NB4 (cell line): ENCODE measurements at regions not wholly inside any gene's neighbourhood (a gene's known extent, or its start where the extent isn't known, plus 50 kb on each side); places are given as distances from the start of the nearest gene placed in this dataset.

Experiments used
- DNase-seq: peaks from one replicate; pipeline ENCODE4 v3.0.0; 2010; ENCODE audit warnings: low read depth
- H3K4me3 ChIP-seq: one replicate; pipeline ENCODE4 v1.5.1; 2011; ENCODE audit warnings: mild to moderate bottlenecking, low read depth, low read length, moderate library complexity
- MYC ChIP-seq: IDR thresholded peaks from 2 replicates; pipeline ENCODE4 v1.6.1; 2011; ENCODE audit warnings: low read depth, low read length
- POLR2A ChIP-seq: IDR thresholded peaks from 2 replicates; pipeline ENCODE4 v1.6.1; 2011; ENCODE audit warnings: mild to moderate bottlenecking; ENCODE audit not compliant: insufficient read length; ENCODE audit errors: extremely low read depth
- TF ChIP-seq, protein P1 (sequence below): IDR thresholded peaks from one replicate; pipeline ENCODE4 v1.5.1; 2012; ENCODE audit warnings: low read depth, low read length
- TF ChIP-seq, protein P2 (sequence below): IDR thresholded peaks from 2 replicates; pipeline ENCODE4 v1.6.1; 2011; ENCODE audit warnings: low read depth, low read length

DNA sequence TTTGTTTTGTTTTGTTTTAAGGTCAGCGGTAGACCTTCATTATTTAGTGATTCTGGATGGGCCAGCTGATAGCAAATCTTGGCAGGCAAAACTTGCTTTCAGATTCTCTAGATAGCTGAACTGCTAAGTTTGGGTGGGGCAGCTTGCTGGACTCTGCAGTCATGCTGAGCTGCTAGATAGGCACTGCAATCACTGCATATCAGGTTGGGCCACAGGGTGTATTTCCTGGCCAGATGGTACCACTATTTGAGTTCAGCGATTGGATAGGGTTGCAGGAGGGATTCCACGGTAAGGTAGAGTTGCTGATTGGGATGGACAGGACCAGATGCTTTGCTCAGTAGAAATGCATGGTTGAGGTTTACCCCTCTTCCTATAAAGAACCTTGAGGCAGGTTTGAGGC, 579.3 kb upstream of the ADGRL4 start:
- TF ChIP-seq MYC (no peak), POLR2A (no peak)
- TF ChIP-seq, protein P1, sequence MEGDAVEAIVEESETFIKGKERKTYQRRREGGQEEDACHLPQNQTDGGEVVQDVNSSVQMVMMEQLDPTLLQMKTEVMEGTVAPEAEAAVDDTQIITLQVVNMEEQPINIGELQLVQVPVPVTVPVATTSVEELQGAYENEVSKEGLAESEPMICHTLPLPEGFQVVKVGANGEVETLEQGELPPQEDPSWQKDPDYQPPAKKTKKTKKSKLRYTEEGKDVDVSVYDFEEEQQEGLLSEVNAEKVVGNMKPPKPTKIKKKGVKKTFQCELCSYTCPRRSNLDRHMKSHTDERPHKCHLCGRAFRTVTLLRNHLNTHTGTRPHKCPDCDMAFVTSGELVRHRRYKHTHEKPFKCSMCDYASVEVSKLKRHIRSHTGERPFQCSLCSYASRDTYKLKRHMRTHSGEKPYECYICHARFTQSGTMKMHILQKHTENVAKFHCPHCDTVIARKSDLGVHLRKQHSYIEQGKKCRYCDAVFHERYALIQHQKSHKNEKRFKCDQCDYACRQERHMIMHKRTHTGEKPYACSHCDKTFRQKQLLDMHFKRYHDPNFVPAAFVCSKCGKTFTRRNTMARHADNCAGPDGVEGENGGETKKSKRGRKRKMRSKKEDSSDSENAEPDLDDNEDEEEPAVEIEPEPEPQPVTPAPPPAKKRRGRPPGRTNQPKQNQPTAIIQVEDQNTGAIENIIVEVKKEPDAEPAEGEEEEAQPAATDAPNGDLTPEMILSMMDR = no peak
- TF ChIP-seq, protein P2, sequence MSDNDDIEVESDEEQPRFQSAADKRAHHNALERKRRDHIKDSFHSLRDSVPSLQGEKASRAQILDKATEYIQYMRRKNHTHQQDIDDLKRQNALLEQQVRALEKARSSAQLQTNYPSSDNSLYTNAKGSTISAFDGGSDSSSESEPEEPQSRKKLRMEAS = no peak
- no peak for DNase-seq
- H3K4me3 ChIP-seq = no peak overlapping the region

DNA sequence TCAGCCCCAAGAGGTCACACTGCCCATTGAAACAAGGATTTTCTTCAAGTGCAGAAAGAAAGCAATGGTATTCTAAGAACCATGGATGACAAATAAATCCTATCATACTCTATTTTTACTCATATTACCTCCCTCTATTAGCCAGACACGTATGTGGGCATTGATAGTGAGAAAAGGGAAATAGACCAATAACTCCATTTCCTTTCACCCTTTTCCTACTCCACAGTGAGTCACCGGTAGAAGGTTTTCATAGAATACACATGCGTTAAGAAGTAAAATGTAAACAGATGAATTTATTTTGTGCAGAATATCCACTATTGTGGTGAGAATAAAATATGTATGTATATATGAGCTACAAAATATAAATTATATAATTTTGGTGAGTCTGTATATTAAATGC, 568.9 kb upstream of the ADGRL4 start:
- no peak for DNase-seq

DNA sequence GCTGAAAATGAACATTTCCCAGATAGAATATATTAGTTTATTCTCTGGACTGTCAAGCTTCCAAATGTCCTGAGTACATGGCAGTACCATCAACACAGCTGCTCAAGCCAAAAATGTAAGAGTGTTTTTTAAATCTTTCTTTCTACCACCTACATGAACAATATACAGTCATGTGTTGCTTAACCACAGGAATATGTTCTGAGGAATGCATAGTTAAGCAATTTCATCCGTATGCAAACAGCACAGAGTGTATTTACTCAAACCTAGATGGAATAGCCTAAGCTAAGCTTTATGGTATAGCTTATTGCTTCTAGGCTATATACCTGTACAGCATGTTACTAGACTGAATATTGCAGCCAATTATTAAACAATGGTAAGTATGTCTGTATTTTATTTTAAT, 561.9 kb upstream of the ADGRL4 start:
- TF ChIP-seq, protein P1 = no peak
- TF ChIP-seq, protein P2 = no peak
- TF ChIP-seq MYC = no peak
- no peak for TF ChIP-seq POLR2A
- DNase-seq = no peak
- H3K4me3 ChIP-seq = no peak overlapping the region

More for the DNA sequence above, 568.9 kb upstream of the ADGRL4 start:
- TF ChIP-seq POLR2A (no peak), MYC (no peak)
- TF ChIP-seq, protein P1 = no peak
- TF ChIP-seq, protein P2 = no peak
- H3K4me3 ChIP-seq = no peak overlapping the region

DNA sequence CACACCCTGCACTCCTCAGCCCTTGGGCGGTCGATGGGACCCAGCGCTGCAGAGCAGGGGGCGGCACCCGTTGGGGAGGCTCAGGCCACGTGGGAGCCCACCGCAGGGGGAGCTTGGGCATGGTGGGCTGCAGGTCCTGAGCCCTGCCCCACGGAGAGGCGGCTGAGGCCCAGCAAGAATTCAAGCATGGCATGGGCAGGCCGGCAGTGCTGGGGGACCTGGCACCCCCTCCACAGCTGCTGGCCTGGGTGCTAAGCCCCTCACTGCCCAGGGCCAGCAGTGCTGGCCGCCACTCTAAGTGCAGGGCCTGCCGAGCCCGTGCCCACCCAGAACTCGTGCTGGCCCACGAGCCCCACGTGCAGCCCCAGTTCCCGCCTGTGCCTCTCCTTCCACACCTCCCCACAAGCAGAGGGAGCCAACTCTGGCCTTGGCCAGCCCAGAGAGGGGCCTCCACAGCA, 555.0 kb upstream of the ADGRL4 start:
- no peak for DNase-seq
- TF ChIP-seq, protein P1 = no peak
- TF ChIP-seq POLR2A = no peak
- TF ChIP-seq MYC = no peak
- TF ChIP-seq, protein P2 = no peak
- no peak overlapping the region for H3K4me3 ChIP-seq

DNA sequence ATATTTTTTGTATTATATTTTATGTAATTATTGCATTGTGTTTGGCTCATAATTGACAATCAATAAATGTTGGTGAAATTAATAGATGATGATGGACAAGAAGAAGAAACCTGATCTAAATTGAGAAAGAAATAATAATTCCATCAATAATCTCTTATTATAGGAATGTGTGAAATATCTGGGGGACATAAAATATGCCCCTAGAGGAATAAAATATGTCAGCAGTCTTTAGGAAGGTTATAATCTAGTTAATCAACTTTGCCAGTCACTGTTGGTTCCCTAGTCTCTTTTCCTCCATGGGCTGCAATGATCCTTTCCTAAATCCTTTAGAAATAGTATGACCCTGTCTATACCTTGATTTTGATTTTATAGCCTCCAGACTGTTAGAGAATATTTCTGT, 549.7 kb upstream of the ADGRL4 start:
- TF ChIP-seq, protein P2 = no peak
- TF ChIP-seq POLR2A = no peak
- TF ChIP-seq, protein P1 = no peak
- no peak for TF ChIP-seq MYC
- DNase-seq = no peak
- H3K4me3 ChIP-seq = no peak overlapping the region

DNA sequence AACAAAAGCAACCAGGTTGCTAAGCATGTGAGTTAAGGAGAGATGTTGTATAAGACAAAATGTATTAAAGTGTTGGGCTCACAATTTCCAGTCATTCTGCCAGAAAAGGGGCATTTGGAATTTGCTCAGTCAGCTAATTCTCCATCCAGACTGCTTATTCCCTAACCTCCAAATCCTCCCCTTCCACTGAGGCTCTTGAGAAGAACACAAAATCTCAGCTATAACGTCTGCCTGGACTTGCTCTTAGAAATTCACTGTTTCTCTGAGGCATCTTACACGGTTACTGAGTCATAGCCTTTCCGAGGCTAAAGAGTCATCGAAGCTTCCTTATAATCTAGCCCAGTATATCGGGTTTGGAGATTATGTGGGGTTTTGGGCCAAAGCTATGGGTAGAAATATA, 548.2 kb upstream of the ADGRL4 start:
- TF ChIP-seq POLR2A = no peak
- TF ChIP-seq, protein P2 = no peak
- no peak for TF ChIP-seq MYC
- TF ChIP-seq, protein P1 = no peak
- no peak for DNase-seq
- H3K4me3 ChIP-seq = no peak overlapping the region
